DND-41 (cell line): ENCODE measurements at regions not wholly inside any gene's neighbourhood (a gene's known extent, or its start where the extent isn't known, plus 50 kb on each side); places are given as distances from the start of the nearest gene placed in this dataset.

ENCODE experiments used
- ATAC-seq: fragments of 200-7000 bp; cut with Tn5 transposase; 3 replicates; pipeline ENCODE4 v1.9.1; 2021; ENCODE audit warnings: low read depth; ENCODE audit not compliant: insufficient read depth
- DNase-seq: peaks from one replicate; pipeline ENCODE4 v3.0.0-alpha.2; 2020
- H2AFZ ChIP-seq: 2 replicates; pipeline ENCODE4 v1.6.0; 2012; ENCODE audit warnings: low read depth, low read length
- H3K27ac ChIP-seq: 2 replicates; pipeline ENCODE4 v1.5.1; 2012; ENCODE audit warnings: low read length, inconsistent platforms
- H3K27me3 ChIP-seq: fragments of 200-600 bp; sonication (generic); 2 replicates; pipeline ENCODE4 v1.6.0; 2012; ENCODE audit warnings: low read length, mild to moderate bottlenecking, inconsistent platforms; ENCODE audit not compliant: insufficient read depth, poor library complexity
- H3K36me3 ChIP-seq: 2 replicates; pipeline ENCODE4 v1.5.1; 2012; ENCODE audit warnings: low read length, inconsistent platforms; ENCODE audit not compliant: insufficient read depth
- H3K4me1 ChIP-seq: 2 replicates; pipeline ENCODE4 v1.5.1; 2012; ENCODE audit warnings: mild to moderate bottlenecking, low read length; ENCODE audit not compliant: insufficient read depth
- H3K4me2 ChIP-seq: 2 replicates; pipeline ENCODE4 v1.6.0; 2012; ENCODE audit warnings: mild to moderate bottlenecking, moderate library complexity, low read length, inconsistent platforms; ENCODE audit not compliant: insufficient read depth
- H3K4me3 ChIP-seq, 2 experiments: fragments of 200-600 bp in 1 of 2; shearing (Covaris generic) in 1 of 2; 2 replicates each; pipeline ENCODE4 v1.5.1; 2012 to 2016; ENCODE audit warnings: inconsistent platforms in 2 of 2, low read length in 2 of 2, mild to moderate bottlenecking in 2 of 2, low read depth in 1 of 2, moderate library complexity in 1 of 2
- H3K79me2 ChIP-seq: 2 replicates; pipeline ENCODE4 v1.6.0; 2012; ENCODE audit warnings: low read length, inconsistent platforms; ENCODE audit not compliant: insufficient read depth
- H3K9ac ChIP-seq: 2 replicates; pipeline ENCODE4 v1.6.0; 2012; ENCODE audit warnings: low read depth, mild to moderate bottlenecking, inconsistent platforms, low read length, moderate library complexity
- H3K9me3 ChIP-seq: 2 replicates; pipeline ENCODE4 v1.5.1; 2012; ENCODE audit warnings: low read length, moderate library complexity, mild to moderate bottlenecking, inconsistent platforms; ENCODE audit not compliant: insufficient read depth, severe bottlenecking
- H4K20me1 ChIP-seq: 2 replicates; pipeline ENCODE4 v1.6.0; 2012; ENCODE audit warnings: low read length; ENCODE audit not compliant: insufficient read depth
- EZH2 ChIP-seq: IDR thresholded peaks from 3 replicates; pipeline ENCODE4 v1.6.1; 2012; ENCODE audit warnings: borderline replicate concordance, low read depth, mild to moderate bottlenecking, moderate library complexity, low read length, inconsistent platforms; ENCODE audit not compliant: severe bottlenecking
- TF ChIP-seq, protein P1 (sequence below): IDR thresholded peaks from 2 replicates; pipeline ENCODE4 v1.5.1; 2012; ENCODE audit warnings: borderline replicate concordance, low read length, moderate library complexity, mild to moderate bottlenecking; ENCODE audit not compliant: poor library complexity, severe bottlenecking; ENCODE audit errors: extremely low read depth

DNA sequence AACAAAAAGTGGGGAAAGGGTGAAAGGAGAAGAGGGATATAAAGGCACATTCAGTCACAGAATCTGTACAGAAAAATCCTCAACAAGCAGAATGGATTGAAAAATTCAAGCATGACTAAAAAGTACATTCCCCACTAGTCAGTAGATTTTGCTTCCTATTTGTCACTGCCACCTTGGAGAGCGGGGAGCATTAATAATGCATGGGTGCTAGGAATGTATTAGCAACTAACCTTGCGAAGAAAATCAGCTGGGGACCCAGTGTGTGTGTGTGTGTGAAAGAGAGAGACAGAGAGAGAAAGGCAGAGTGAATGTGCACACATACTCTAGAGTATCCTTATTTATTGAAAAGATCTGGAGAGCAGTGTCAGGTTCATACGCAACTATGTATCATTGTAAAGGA, 968.7 kb upstream of the ZEB2 start:
- Histone ChIP-seq H3K27me3 (no peaks in the 10 kb centered on the region), H3K4me3 (no peak overlapping the region), H3K27ac (no peak overlapping the region), H3K79me2 (no peaks in the 10 kb centered on the region), H3K36me3 (no peaks in the 10 kb centered on the region), H3K4me2 (no peak overlapping the region), H3K9ac (no peak overlapping the region), H3K4me1 (no peaks in the 10 kb centered on the region), H3K9me3 (peaks cover 17% of the 10 kb centered on the region), H2AFZ (no peak overlapping the region), H4K20me1 (no peaks in the 10 kb centered on the region)
- no peak for ATAC-seq
- DNase-seq: no peak
- no peak for TF ChIP-seq EZH2
- TF ChIP-seq, protein P1, sequence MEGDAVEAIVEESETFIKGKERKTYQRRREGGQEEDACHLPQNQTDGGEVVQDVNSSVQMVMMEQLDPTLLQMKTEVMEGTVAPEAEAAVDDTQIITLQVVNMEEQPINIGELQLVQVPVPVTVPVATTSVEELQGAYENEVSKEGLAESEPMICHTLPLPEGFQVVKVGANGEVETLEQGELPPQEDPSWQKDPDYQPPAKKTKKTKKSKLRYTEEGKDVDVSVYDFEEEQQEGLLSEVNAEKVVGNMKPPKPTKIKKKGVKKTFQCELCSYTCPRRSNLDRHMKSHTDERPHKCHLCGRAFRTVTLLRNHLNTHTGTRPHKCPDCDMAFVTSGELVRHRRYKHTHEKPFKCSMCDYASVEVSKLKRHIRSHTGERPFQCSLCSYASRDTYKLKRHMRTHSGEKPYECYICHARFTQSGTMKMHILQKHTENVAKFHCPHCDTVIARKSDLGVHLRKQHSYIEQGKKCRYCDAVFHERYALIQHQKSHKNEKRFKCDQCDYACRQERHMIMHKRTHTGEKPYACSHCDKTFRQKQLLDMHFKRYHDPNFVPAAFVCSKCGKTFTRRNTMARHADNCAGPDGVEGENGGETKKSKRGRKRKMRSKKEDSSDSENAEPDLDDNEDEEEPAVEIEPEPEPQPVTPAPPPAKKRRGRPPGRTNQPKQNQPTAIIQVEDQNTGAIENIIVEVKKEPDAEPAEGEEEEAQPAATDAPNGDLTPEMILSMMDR: no peak

DNA sequence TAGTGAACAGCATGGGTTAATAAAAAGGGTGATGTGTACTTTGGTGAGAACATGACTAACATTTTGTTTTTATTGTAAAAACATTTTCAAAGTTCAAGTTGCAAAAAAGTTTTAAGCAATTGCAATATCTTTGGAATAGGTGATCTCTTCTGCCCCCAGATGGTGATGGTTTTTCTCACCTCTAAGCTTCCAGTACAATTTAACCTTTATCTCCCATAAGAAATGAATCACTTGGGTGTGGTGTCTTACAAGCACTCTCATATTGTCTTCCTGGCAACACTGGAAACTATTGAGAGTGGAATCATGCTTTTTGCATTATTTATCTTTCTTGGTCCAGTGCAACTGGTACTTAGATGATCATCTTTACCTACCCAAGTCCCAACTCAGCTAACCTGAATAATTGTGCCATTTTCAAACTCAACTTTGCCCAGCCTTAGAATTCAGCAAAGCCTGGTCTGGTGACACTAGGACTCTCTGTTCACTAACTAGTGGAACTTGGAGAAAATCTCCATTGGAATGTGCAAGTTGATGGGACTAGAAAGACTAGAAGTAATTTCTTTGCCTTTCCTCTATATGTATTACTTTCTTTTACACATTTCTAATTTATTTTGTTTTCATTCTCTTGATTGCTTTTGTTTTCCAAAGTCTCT, 964.7 kb upstream of the ZEB2 start:
- Histone ChIP-seq H3K79me2 (no peaks in the 10 kb centered on the region), H3K36me3 (no peaks in the 10 kb centered on the region), H3K27ac (no peak overlapping the region), H3K27me3 (no peaks in the 10 kb centered on the region), H3K9me3 (no peaks in the 10 kb centered on the region), H3K4me2 (no peak overlapping the region), H3K9ac (no peak overlapping the region), H3K4me3 (no peak overlapping the region), H3K4me1 (no peaks in the 10 kb centered on the region), H2AFZ (no peak overlapping the region), H4K20me1 (no peaks in the 10 kb centered on the region)
- TF ChIP-seq, protein P1: peak; percentile 38
- TF ChIP-seq EZH2: no peak
- DNase-seq (no peak), ATAC-seq (no peak)

DNA sequence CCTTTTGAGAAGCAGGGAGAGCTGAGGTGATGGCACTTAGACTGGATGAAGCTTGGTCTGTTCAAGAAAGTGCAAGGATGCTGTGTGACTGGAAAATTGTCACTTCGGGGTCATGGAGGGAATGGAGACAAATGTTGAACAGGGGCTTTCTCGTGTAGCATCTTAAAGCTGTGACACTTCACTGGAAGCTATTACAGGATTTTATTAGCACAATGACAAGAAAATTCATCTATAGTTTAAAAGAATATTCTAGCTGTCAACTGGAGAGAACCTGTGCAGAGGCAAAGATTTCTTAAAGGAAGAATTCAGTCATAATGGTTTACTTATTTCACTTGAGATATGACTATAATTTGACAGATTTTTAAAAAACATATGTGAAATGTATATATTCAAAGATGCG, 963.9 kb upstream of the ZEB2 start:
- Histone ChIP-seq H2AFZ (no peak overlapping the region), H3K4me2 (no peak overlapping the region), H4K20me1 (no peaks in the 10 kb centered on the region), H3K27me3 (no peaks in the 10 kb centered on the region), H3K4me1 (no peaks in the 10 kb centered on the region), H3K9ac (no peak overlapping the region), H3K9me3 (no peaks in the 10 kb centered on the region), H3K27ac (no peak overlapping the region), H3K4me3 (no peak overlapping the region), H3K36me3 (no peaks in the 10 kb centered on the region), H3K79me2 (no peaks in the 10 kb centered on the region)
- TF ChIP-seq, protein P1: no peak
- no peak for TF ChIP-seq EZH2
- no peak for DNase-seq
- ATAC-seq: no peak
